CMK (cell line): ENCODE measurements at regions not wholly inside any gene's neighbourhood (a gene's known extent, or its start where the extent isn't known, plus 50 kb on each side); places are given as distances from the start of the nearest gene placed in this dataset.
"Not testable (repeated sequence)": the region's sequence is repeated elsewhere in the genome, so short reads cannot be mapped to it uniquely, and the experiment has no call there.

Experiments
- DNase-seq: peaks from one replicate; pipeline ENCODE4 v3.0.0-alpha.2; 2010; ENCODE audit warnings: low read depth

DNA sequence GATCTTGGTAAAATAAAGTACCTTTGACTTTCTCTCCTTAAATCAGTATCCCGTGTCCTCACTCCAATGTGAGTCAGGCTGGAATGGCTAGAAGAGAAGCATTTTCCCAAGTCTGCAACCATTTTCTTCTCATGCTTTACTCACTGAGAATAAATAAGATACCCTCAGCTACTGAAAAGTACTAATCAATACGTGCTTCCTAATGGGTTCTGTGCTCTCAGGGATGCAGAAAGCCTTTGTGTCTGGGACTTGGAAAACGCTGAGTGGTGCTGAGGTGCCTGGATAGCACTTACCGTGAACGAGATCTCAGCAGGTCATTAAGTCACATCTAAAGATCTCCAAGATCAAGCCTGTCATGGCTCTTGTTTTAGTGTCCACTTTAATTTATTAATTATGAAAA, 672.3 kb upstream of the C16orf82 start:
- DNase-seq, result no peak

GRCh38 chr16:26395700-26396099, 671.0 kb upstream of the C16orf82 start:
- no peak for DNase-seq

GRCh38 chr16:26396511-26397235, 670.1 kb upstream of the C16orf82 start:
- DNase-seq, result no peak

GRCh38 chr16:26413780-26414179, 652.9 kb upstream of the C16orf82 start:
- DNase-seq, result no peak

GRCh38 chr16:26419458-26419857, 647.3 kb upstream of the C16orf82 start:
- DNase-seq, result not testable (repeated sequence)

GRCh38 chr16:26430618-26431017, 636.1 kb upstream of the C16orf82 start:
- DNase-seq, result no peak

- DNase-seq, result no peak
Measured at GRCh38 chr16:26433807-26434206, 632.9 kb upstream of the C16orf82 start.

DNA sequence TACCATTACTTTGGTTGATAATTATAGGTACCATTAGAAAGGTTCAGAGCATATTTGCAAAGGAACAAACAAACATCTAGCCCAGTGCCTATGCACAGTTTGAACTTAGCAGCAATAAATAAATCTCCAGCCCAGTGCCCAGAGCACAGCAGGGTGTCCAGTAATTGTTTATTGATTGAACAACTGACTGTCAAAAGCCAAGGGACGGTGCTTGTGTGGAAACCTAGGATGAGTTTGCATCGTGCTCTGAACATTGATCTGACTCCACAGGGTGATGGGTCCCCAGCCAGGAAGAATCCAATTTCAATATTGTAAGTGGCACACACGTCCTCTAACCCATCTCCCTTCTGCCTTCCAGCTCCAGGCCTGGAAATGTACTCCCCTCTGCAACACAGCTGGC, 625.5 kb upstream of the C16orf82 start:
- no peak for DNase-seq

GRCh38 chr16:26442321-26442720, 624.4 kb upstream of the C16orf82 start:
- DNase-seq, result no peak

DNA sequence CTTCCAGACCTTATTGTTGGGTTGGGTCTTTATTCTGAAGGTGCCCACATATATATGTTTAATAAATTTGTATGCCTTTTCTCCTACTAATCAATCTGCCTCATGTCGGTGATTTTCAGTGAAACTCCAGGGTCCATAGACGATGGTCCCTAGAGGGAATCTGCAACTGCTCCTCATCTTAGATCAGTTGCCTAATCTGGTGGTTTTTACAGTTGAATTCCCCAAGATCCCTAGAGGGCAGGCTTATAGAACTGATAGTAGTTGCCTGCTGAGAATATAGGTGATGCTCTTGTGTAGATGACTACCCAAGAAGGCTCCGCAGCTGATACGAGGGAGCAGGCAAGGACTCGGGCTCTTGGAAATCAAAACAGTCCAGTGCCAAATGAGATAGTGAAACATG, 619.2 kb upstream of the C16orf82 start:
- no peak for DNase-seq

GRCh38 chr16:26453215-26453614, 613.5 kb upstream of the C16orf82 start:
- DNase-seq, result no peak

- DNase-seq, result no peak
Measured at GRCh38 chr16:26454102-26454501, 612.6 kb upstream of the C16orf82 start.

GRCh38 chr16:26456074-26456473, 610.7 kb upstream of the C16orf82 start:
- no peak for DNase-seq

GRCh38 chr16:26457095-26457494, 609.6 kb upstream of the C16orf82 start:
- no peak for DNase-seq

DNA sequence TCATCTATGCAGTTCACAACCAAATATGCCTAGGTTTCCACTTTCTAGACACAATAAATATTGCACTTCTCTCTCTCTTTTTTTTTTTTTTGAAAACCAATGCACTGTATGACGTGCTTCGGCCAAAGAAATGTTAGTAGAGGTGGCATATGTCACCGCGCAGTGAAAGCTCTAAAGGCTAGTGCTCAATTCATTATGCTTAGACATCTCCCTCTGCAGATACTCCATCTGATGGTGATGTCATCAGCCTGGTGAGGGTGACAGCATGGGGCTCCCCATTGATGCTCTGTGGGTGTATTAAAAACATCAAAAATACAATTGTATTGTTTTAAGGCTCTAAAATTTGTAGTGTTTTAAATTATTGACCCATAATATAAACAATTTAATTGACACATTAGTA, 608.8 kb upstream of the C16orf82 start:
- DNase-seq, result no peak

GRCh38 chr16:26464576-26465266, 602.0 kb upstream of the C16orf82 start:
- no peak for DNase-seq

DNA sequence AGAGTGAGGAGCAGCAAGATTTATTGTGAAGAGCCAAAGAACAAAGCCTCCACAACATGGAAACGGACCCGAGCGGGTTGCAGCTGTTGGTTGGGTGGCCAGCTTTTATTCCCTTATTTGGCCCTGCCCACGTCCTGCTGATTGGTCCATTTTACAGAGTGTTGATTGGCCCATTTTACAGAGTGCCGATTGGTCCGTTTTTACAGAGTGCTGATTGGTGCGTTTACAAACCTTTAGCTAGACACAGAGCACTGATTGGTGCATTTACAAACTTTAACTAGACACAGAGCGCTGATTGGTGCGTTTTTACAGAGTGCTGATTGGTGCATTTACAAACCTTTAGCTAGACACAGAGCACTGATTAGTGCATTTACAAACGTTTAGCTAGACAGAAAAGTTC, 592.3 kb upstream of the C16orf82 start:
- DNase-seq, result not testable (repeated sequence)

- DNase-seq, result no peak
Measured at GRCh38 chr16:26475596-26475995, 591.1 kb upstream of the C16orf82 start.

DNA sequence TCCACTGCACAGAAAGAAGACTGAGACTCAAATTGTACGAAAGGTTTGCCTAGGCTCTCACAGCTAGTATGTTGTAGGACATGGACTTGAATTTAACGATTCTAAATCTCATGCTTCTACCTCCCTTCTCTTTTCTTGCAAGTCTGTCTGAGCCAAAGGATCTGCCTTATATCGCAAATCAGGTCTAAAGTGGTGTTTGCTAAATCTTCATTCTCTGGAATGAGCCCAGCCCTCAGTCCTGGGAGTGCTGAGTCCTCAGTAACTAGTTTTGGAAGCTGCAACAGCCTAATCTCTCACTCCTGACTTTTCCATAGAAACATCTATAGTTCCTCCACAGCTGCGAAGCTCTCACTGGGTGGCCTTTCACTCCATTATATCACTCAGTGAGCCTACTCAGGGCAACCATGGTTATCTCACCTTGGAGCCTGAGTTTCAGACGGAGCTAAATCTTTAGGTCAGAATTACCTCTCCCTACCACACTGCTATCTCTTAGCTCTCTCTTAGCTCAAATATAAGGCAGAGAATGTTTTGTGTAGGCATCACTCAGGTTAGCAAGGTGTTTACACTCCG, 575.5 kb upstream of the C16orf82 start:
- no peak for DNase-seq

GRCh38 chr16:26491962-26492361, 574.8 kb upstream of the C16orf82 start:
- no peak for DNase-seq

DNA sequence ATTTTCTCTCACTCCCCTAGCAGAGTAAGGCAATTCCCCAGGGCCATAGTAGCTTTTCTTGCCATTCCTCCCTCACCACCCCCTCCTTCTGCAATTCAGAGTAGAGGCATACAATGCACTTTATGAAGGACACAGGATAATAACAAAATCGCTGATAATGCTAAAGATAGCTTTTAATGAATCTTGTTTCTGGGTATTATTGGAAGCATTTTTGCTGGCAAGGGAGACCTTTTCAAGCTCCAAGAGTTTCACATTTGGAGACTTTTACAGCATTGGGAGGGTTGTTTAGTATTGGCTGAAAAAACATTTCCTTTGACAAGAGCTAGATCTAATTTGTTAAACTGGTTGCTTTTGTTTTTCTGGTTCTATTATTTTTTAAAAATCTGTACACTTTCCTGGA, 573.0 kb upstream of the C16orf82 start:
- DNase-seq, result no peak

GRCh38 chr16:26497896-26498295, 568.8 kb upstream of the C16orf82 start:
- DNase-seq, result no peak

GRCh38 chr16:26500326-26500725, 566.4 kb upstream of the C16orf82 start:
- DNase-seq, result no peak
